ENCODE measurements at regions not wholly inside any gene's neighbourhood (a gene's known extent, or its start where the extent isn't known, plus 50 kb on each side); places are given as distances from the start of the nearest gene placed in this dataset.

GRCh38 chr13:57452228-57452627 is 179.3 kb upstream of the PCDH17 start:
- peaks cover 1% of the 10 kb centered on the region for H3K27me3 Mint-ChIP-seq (ENCODE audit: insufficient read depth, low read depth, poor library complexity)
- TF ChIP-seq ZNF114 (CRISPR knock-in tag; IDR thresholded peaks at IDR 0.05) (no peak), ZNF462 (CRISPR knock-in tag; IDR thresholded peaks at IDR 0.05) (no peak), EZH2phosphoT487 (IDR thresholded peaks at IDR 0.05; ENCODE audit: unreplicated experiment) (no peak), EZH2 (IDR thresholded peaks at IDR 0.05; ENCODE audit: low read depth, unreplicated experiment) (no peak), NANOG (IDR thresholded peaks at IDR 0.05; ENCODE audit: borderline replicate concordance) (no peak), JUNB (IDR thresholded peaks at IDR 0.05; ENCODE audit: unreplicated experiment) (no peak), CTCF (conservative IDR thresholded peaks at IDR 0.05; ENCODE audit: low read depth in 2 of 2) (no peak), ETS1 (IDR thresholded peaks at IDR 0.05) (no peak), CREB1 (CRISPR knock-in tag; IDR thresholded peaks at IDR 0.05; ENCODE audit: low read depth) (no peak), ZNF331 (CRISPR knock-in tag; IDR thresholded peaks at IDR 0.05; ENCODE audit: low read depth) (no peak), STAT1 (IDR thresholded peaks at IDR 0.05; ENCODE audit: unreplicated experiment) (no peak), POLR2AphosphoS5 (IDR thresholded peaks at IDR 0.05; ENCODE audit: low read depth) (no peak)
- TF ChIP-seq, protein P1, sequence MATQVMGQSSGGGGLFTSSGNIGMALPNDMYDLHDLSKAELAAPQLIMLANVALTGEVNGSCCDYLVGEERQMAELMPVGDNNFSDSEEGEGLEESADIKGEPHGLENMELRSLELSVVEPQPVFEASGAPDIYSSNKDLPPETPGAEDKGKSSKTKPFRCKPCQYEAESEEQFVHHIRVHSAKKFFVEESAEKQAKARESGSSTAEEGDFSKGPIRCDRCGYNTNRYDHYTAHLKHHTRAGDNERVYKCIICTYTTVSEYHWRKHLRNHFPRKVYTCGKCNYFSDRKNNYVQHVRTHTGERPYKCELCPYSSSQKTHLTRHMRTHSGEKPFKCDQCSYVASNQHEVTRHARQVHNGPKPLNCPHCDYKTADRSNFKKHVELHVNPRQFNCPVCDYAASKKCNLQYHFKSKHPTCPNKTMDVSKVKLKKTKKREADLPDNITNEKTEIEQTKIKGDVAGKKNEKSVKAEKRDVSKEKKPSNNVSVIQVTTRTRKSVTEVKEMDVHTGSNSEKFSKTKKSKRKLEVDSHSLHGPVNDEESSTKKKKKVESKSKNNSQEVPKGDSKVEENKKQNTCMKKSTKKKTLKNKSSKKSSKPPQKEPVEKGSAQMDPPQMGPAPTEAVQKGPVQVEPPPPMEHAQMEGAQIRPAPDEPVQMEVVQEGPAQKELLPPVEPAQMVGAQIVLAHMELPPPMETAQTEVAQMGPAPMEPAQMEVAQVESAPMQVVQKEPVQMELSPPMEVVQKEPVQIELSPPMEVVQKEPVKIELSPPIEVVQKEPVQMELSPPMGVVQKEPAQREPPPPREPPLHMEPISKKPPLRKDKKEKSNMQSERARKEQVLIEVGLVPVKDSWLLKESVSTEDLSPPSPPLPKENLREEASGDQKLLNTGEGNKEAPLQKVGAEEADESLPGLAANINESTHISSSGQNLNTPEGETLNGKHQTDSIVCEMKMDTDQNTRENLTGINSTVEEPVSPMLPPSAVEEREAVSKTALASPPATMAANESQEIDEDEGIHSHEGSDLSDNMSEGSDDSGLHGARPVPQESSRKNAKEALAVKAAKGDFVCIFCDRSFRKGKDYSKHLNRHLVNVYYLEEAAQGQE (IDR thresholded peaks at IDR 0.05; ENCODE audit: unreplicated experiment): no peak
- no peak overlapping the region for H3K4me2 ChIP-seq
- no peaks in the 10 kb centered on the region for H3K9me3 Mint-ChIP-seq
- H2AFZ ChIP-seq: peak overlapping the region; percentile 75; the same call in 1 of the 2 replicates
- no peaks in the 10 kb centered on the region for H3F3A ChIP-seq (replicated peaks; ENCODE audit: low read depth)
- no peaks in the 10 kb centered on the region for H3K36me3 Mint-ChIP-seq (ENCODE audit: low read depth)
- no peak overlapping the region for H3K4me3 ChIP-seq
- H3K27me3 ChIP-seq (ENCODE audit: insufficient read depth): no peaks in the 10 kb centered on the region
- H3K79me2 ChIP-seq (replicated peaks; ENCODE audit: insufficient read depth): no peaks in the 10 kb centered on the region
- DNase-seq (ENCODE audit: low spot score) (no peak), ATAC-seq (no peak; the same call in 2 of the 3 replicates)
- no peaks in the 10 kb centered on the region for H3K36me3 ChIP-seq (ENCODE audit: insufficient read depth)
- peak overlapping the region; percentile 70; the same call in 1 of the 2 replicates for H3K27ac Mint-ChIP-seq
- no peaks in the 10 kb centered on the region for H3K9me2 ChIP-seq (ENCODE audit: insufficient read depth)
- peaks cover 6% of the 10 kb centered on the region; the same call in 1 of the 2 replicates for H3K4me1 ChIP-seq (ENCODE audit: insufficient read depth)
- H3K27ac ChIP-seq (ENCODE audit: low read depth): no peak overlapping the region
- peaks cover 13% of the 10 kb centered on the region for H3K4me1 Mint-ChIP-seq
- no peaks in the 10 kb centered on the region for H4K20me1 ChIP-seq (replicated peaks; ENCODE audit: insufficient read depth)
- H3K4me3 Mint-ChIP-seq: no peak overlapping the region

Data from GM23338 (cell line).